ENCODE measurements at regions not wholly inside any gene's neighbourhood (a gene's known extent, or its start where the extent isn't known, plus 50 kb on each side); places are given as distances from the start of the nearest gene placed in this dataset.
"Not testable (repeated sequence)": the region's sequence is repeated elsewhere in the genome, so short reads cannot be mapped to it uniquely, and the experiment has no call there.

DNA sequence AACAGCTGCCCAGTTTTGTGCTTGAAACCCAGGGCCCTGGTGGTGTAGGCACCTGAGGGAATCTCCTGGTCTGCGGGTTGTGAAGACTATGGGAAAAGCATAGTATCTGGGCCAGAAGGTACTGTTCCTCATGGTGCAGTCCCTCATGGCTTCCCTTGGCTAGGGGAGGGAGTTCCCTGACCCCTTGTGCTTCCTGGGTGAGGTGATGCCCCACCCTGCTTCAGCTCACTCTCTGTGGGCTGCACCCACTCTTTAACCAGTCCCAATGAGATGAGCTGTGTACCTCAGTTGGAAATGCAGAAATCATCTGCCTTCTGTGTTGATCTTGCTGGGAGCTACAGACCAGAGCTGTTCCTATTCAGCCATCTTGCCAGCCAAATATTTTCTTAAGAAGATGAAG lies 75.8 kb downstream of the NFKBIZ start:
- not testable (repeated sequence) for TF ChIP-seq CTCF (IDR thresholded peaks at IDR 0.05; ENCODE audit: low read length); EZH2 (optimal IDR thresholded peaks at IDR 0.05; ENCODE audit: low read depth, low read length); EZH2phosphoT487 (IDR thresholded peaks at IDR 0.05; ENCODE audit: low read length)

Measured in MM.1S (cell line).